Esophagus muscularis mucosa (tissue), 4 donors: ENCODE measurements at regions not wholly inside any gene's neighbourhood (a gene's known extent, or its start where the extent isn't known, plus 50 kb on each side); places are given as distances from the start of the nearest gene placed in this dataset.
"Not testable (repeated sequence)": the region's sequence is repeated elsewhere in the genome, so short reads cannot be mapped to it uniquely, and the experiment has no call there.

Source experiments
- DNase-seq: peaks from one replicate; pipeline ENCODE4 v3.0.0-alpha.2; 2017; ENCODE audit errors: extremely low spot score
- H3K27ac ChIP-seq, 4 donors: fragments of 200-600 bp; sonication (generic); replicated peaks in 1 of 4; 1 replicate in 3 of 4; 2 replicates in 1 of 4; pipeline ENCODE4 v1.5.1; 2016 to 2019; ENCODE audit warnings: mild to moderate bottlenecking in 1 of 4
- H3K27me3 ChIP-seq, 4 donors: fragments of 200-600 bp; sonication (generic); one replicate each; pipeline versions ENCODE4 v1.5.1 to v1.6.0; 2016 to 2019
- H3K36me3 ChIP-seq, 4 donors: fragments of 200-600 bp; sonication (generic); one replicate each; pipeline ENCODE4 v1.5.1; 2016 to 2019
- H3K4me1 ChIP-seq, 4 donors: fragments of 200-600 bp; sonication (generic); one replicate each; pipeline ENCODE4 v1.5.1; 2016 to 2019
- H3K4me3 ChIP-seq, 4 donors: fragments of 200-600 bp; sonication (generic); 1 replicate in 2 of 4; 2 replicates in 2 of 4; pipeline ENCODE4 v1.5.1; 2016 to 2019; ENCODE audit warnings: mild to moderate bottlenecking in 4 of 4, moderate library complexity in 1 of 4
- H3K9me3 ChIP-seq, 4 donors: fragments of 200-600 bp; sonication (generic); 1 replicate in 3 of 4; 2 replicates in 1 of 4; pipeline ENCODE4 v1.5.1; 2016 to 2019
- CTCF ChIP-seq, 3 experiments: fragments of 200-600 bp in 2 of 3; fragments of 450-650 bp in 1 of 3; sonication (generic) in 2 of 3; IDR thresholded peaks; one replicate each; pipeline ENCODE4 v1.5.1; 2017 to 2019; ENCODE audit warnings: antibody characterized with exemption in 3 of 3, mild to moderate bottlenecking in 2 of 3, moderate library complexity in 1 of 3
- EP300 ChIP-seq: sonication (generic); formaldehyde crosslinking; IDR thresholded peaks from one replicate; pipeline ENCODE4 v1.6.1; 2017; ENCODE audit warnings: antibody characterized with exemption
- POLR2A ChIP-seq: fragments of 450-650 bp; IDR thresholded peaks from one replicate; pipeline ENCODE4 v1.6.1; 2017; ENCODE audit warnings: antibody characterized with exemption, moderate library complexity, mild to moderate bottlenecking, low read depth
- POLR2AphosphoS5 ChIP-seq, 2 donors: sonication (generic); formaldehyde crosslinking; IDR thresholded peaks; one replicate each; pipeline ENCODE4 v1.6.1; 2017; ENCODE audit warnings: antibody characterized with exemption in 2 of 2
- WGBS: methylation state at CpG from one replicate; pipeline ENCODE4 v1.1.5; 2018; 5-methylcytosine and 5-hydroxymethylcytosine counted together
- intact Hi-C: fragments of 100-400 bp; cut with DNase I; formaldehyde crosslinking; loops from one replicate; pipeline ENCODE4 v1.15.1; 2023

DNA sequence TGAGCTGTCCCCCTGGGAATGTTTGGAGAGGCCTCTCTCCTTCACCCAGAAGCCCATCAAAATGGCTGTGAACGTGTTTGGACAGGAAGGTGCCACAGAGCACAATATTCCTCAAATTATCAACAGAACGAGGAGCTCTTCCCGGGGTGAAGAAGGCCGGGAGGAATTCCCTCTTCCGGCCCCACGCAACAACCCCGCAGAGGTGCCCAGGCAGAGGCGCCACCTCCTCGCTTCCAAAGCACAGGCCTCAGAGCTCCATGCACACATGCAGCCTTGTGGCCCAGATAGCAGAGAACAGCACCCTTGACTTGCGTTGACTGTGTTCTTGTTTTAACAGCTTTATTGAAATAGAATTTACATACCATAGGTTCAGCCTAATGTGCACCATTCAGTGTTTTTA, 152.5 kb upstream of the SALL3 start:
- Histone ChIP-seq H3K4me3 (no peak overlapping the region), H3K27me3 (peaks cover 0 to 42% (median 3%) of the 10 kb centered on the region in 4 donors), H3K36me3 (no peaks in the 10 kb centered on the region), H3K9me3 (no peaks in the 10 kb centered on the region), H3K4me1 (no peaks in the 10 kb centered on the region), H3K27ac (no peak overlapping the region)
- DNase-seq: no peak
- 83% methylated on average over 1 of the region's 10 CpGs for WGBS
- TF ChIP-seq POLR2A (no peak), CTCF (IDR thresholded peaks at IDR 0.05) (no peak), EP300 (no peak), POLR2AphosphoS5 (IDR thresholded peaks at IDR 0.05) (no peak)
- intact Hi-C loops: no loop called here

GRCh38 chr18:78828131-78828530, 151.5 kb upstream of the SALL3 start:
- Histone ChIP-seq H3K36me3 (no peaks in the 10 kb centered on the region), H3K4me1 (no peaks in the 10 kb centered on the region), H3K9me3 (no peaks in the 10 kb centered on the region), H3K27ac (no peak overlapping the region), H3K27me3 (peaks cover 0 to 36% (median 3%) of the 10 kb centered on the region in 4 donors), H3K4me3 (no peak overlapping the region)
- TF ChIP-seq CTCF (IDR thresholded peaks at IDR 0.05): no peak
- no peak for TF ChIP-seq EP300
- TF ChIP-seq POLR2AphosphoS5 (IDR thresholded peaks at IDR 0.05): no peak
- no peak for TF ChIP-seq POLR2A
- WGBS: 77% methylated on average over 3 of the region's 3 CpGs
- intact Hi-C loops: no loop called here
- no peak for DNase-seq

DNA sequence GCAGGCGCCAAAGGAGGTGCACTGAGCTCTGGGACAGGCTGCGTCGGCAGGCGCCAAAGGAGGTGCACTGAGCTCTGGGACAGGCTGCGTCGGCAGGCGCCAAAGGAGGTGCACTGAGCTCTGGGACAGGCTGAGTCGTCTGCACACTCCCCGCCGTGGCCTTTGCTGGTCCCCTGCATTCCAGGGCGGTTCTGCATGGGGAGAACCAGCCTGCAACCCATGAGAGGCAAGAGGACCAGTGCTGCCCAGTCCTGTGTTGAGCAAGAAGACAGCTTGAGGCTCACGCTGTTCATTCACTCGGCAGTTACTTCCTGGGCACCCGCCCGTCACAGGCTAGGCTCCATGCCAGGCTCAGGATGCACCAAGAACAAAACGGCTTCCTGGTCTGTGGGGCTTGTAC, 150.6 kb upstream of the SALL3 start:
- WGBS: 68% methylated on average over 14 of the region's 16 CpGs

GRCh38 chr18:78830161-78830560, 149.5 kb upstream of the SALL3 start:
- Histone ChIP-seq H3K27me3 (peaks cover 0 to 22% (median 3%) of the 10 kb centered on the region in 4 donors), H3K27ac (no peak overlapping the region), H3K4me1 (no peaks in the 10 kb centered on the region), H3K9me3 (no peaks in the 10 kb centered on the region), H3K36me3 (no peaks in the 10 kb centered on the region), H3K4me3 (no peak overlapping the region)
- TF ChIP-seq POLR2AphosphoS5 (IDR thresholded peaks at IDR 0.05): no peak
- TF ChIP-seq POLR2A: no peak
- TF ChIP-seq EP300: no peak
- TF ChIP-seq CTCF (IDR thresholded peaks at IDR 0.05): no peak
- WGBS: 91% methylated on average over 10 of the region's 10 CpGs
- intact Hi-C loops: no loop called here
- no peak for DNase-seq

More for the DNA sequence above, 150.6 kb upstream of the SALL3 start:
- intact Hi-C loops, H3K4me3 ChIP-seq, H3K36me3 ChIP-seq, DNase-seq, H3K27ac ChIP-seq, H3K9me3 ChIP-seq, H3K4me1 ChIP-seq: not testable (repeated sequence)
- H3K27me3 ChIP-seq: peaks cover 0 to 33% (median 3%) of the 10 kb centered on the region in 4 donors

GRCh38 chr18:78830826-78831225, 148.8 kb upstream of the SALL3 start:
- H3K27ac ChIP-seq: no peak overlapping the region
- no peak for TF ChIP-seq EP300
- TF ChIP-seq POLR2AphosphoS5 (IDR thresholded peaks at IDR 0.05): no peak
- TF ChIP-seq CTCF (IDR thresholded peaks at IDR 0.05): no peak
- no peak for TF ChIP-seq POLR2A
- DNase-seq: no peak
- peaks cover 0 to 22% (median 3%) of the 10 kb centered on the region in 4 donors for H3K27me3 ChIP-seq
- WGBS: 55% methylated on average over 11 of the region's 11 CpGs
- H3K4me1 ChIP-seq: no peaks in the 10 kb centered on the region
- intact Hi-C loops: no loop called here
- no peaks in the 10 kb centered on the region for H3K36me3 ChIP-seq
- H3K9me3 ChIP-seq: no peaks in the 10 kb centered on the region
- no peak overlapping the region for H3K4me3 ChIP-seq
